Caco-2 (cell line): ENCODE measurements at regions not wholly inside any gene's neighbourhood (a gene's known extent, or its start where the extent isn't known, plus 50 kb on each side); places are given as distances from the start of the nearest gene placed in this dataset.

ENCODE experiments used
- BruUV-seq: library from RNA; stranded (reverse); fragments of 400-500 nt; replicated peaks from 2 replicates; lab custom pipeline; 2021; lab: Mats Ljungman, UMichigan
- CTCF ChIA-PET: fragments of 300-600 bp; sonication (Branson Sonifier 250); formaldehyde crosslinking; loops from one replicate; lab custom pipeline; 2022; ENCODE audit warnings: antibody characterized with exemption; lab: Charles Lee
- POLR2A ChIA-PET: fragments of 300-600 bp; sonication (Branson Sonifier 250); formaldehyde crosslinking; loops from one replicate; lab custom pipeline; 2022; ENCODE audit warnings: antibody characterized with exemption; lab: Charles Lee
- DNase-seq, 2 experiments: peaks; one replicate each; pipeline versions ENCODE4 v3.0.0 to v3.0.0-alpha.2; 2020 to 2022
- H3K27me3 ChIP-seq: replicated peaks from 2 replicates; pipeline ENCODE4 v1.6.0; 2011; ENCODE audit warnings: low read length; ENCODE audit not compliant: control insufficient read depth, insufficient read depth
- H3K36me3 ChIP-seq: 2 replicates; pipeline ENCODE4 v1.5.1; 2011; ENCODE audit warnings: low read length; ENCODE audit not compliant: control insufficient read depth, insufficient read depth
- H3K4me1 ChIP-seq: fragments of 250-450 bp; sonication (Bioruptor Pico); 2 replicates; pipeline ENCODE4 v1.5.1; 2020; ENCODE audit warnings: mild to moderate bottlenecking
- H3K4me3 ChIP-seq: 2 replicates; pipeline ENCODE4 v1.5.1; 2011; ENCODE audit warnings: low read depth, mild to moderate bottlenecking, control low read depth, low read length
- H3K9me3 ChIP-seq: fragments of 250-450 bp; sonication (Bioruptor Pico); 2 replicates; pipeline ENCODE4 v1.5.1; 2020; ENCODE audit warnings: mild to moderate bottlenecking, moderate library complexity
- H3K27ac Mint-ChIP-seq: one replicate; pipeline ENCODE4 v1.8.0; 2022; ENCODE audit warnings: mixed read lengths; ENCODE audit not compliant: unreplicated experiment
- H3K27me3 Mint-ChIP-seq: one replicate; pipeline ENCODE4 v1.8.0; 2022; ENCODE audit warnings: mixed read lengths; ENCODE audit not compliant: insufficient read depth, unreplicated experiment
- H3K36me3 Mint-ChIP-seq: one replicate; pipeline ENCODE4 v1.8.0; 2022; ENCODE audit warnings: mild to moderate bottlenecking, mixed read lengths; ENCODE audit not compliant: insufficient read depth, unreplicated experiment
- H3K4me1 Mint-ChIP-seq: one replicate; pipeline ENCODE4 v1.8.0; 2022; ENCODE audit warnings: low read depth, mixed read lengths; ENCODE audit not compliant: unreplicated experiment
- H3K4me3 Mint-ChIP-seq: one replicate; pipeline ENCODE4 v1.8.0; 2022; ENCODE audit warnings: mild to moderate bottlenecking, moderate library complexity, mixed read lengths; ENCODE audit not compliant: unreplicated experiment
- H3K9me3 Mint-ChIP-seq: one replicate; pipeline ENCODE4 v1.8.0; 2022; ENCODE audit warnings: mixed read lengths; ENCODE audit not compliant: unreplicated experiment
- CTCF ChIP-seq, 2 experiments: fragments of 200-600 bp in 1 of 2; IDR thresholded peaks; 1 replicate in 1 of 2; 2 replicates in 1 of 2; pipeline versions ENCODE4 v1.5.1 to v1.8.0; 2011 to 2022; ENCODE audit warnings: antibody characterized with exemption in 1 of 2, control low read depth in 1 of 2, inconsistent platforms in 1 of 2, low read depth in 1 of 2, low read length in 1 of 2, mild to moderate bottlenecking in 1 of 2, moderate library complexity in 1 of 2; ENCODE audit not compliant: insufficient read depth in 1 of 2, severe bottlenecking in 1 of 2, unreplicated experiment in 1 of 2
- intact Hi-C: fragments of 100-400 bp; cut with micrococcal nuclease; formaldehyde crosslinking; loops from one replicate; pipeline ENCODE4 v1.10.0; 2022; ENCODE audit not compliant: unreplicated experiment

GRCh38 chr3:151955356-151955755, 81.9 kb downstream of the SUCNR1 start:
- Histone ChIP-seq H3K4me3 (no peak overlapping the region), H3K27me3 (no peaks in the 10 kb centered on the region), H3K9me3 (no peaks in the 10 kb centered on the region), H3K4me1 (no peaks in the 10 kb centered on the region), H3K36me3 (no peaks in the 10 kb centered on the region)
- no peaks in the 10 kb centered on the region for H3K27me3 Mint-ChIP-seq
- no peak for DNase-seq
- CTCF ChIA-PET: no interaction called here
- no peak overlapping the region for H3K27ac Mint-ChIP-seq
- no peak overlapping the region for H3K4me3 Mint-ChIP-seq
- no peak for TF ChIP-seq CTCF (IDR thresholded peaks at IDR 0.05; ENCODE audit: insufficient read depth in 1 of 2, low read depth in 1 of 2, low read length in 1 of 2, severe bottlenecking in 1 of 2, unreplicated experiment in 1 of 2)
- H3K9me3 Mint-ChIP-seq: no peaks in the 10 kb centered on the region
- H3K36me3 Mint-ChIP-seq: no peaks in the 10 kb centered on the region
- POLR2A ChIA-PET: no interaction called here
- no TSS peak for BruUV-seq
- intact Hi-C loops: no loop called here
- H3K4me1 Mint-ChIP-seq: no peaks in the 10 kb centered on the region

GRCh38 chr3:151960961-151961580, 87.6 kb downstream of the SUCNR1 start:
- no peak for TF ChIP-seq CTCF (IDR thresholded peaks at IDR 0.05; ENCODE audit: insufficient read depth in 1 of 2, low read depth in 1 of 2, low read length in 1 of 2, severe bottlenecking in 1 of 2, unreplicated experiment in 1 of 2)
- DNase-seq: no peak
- H3K9me3 ChIP-seq: 0 out of 2 replicates have a peak, but pooled peaks cover 1% of the 10 kb centered on the region
- no peaks in the 10 kb centered on the region for H3K9me3 Mint-ChIP-seq
- POLR2A ChIA-PET: no interaction called here
- no peaks in the 10 kb centered on the region for H3K4me1 ChIP-seq
- H3K4me3 Mint-ChIP-seq: no peak overlapping the region
- no peak overlapping the region for H3K4me3 ChIP-seq
- intact Hi-C loops: no loop called here
- H3K4me1 Mint-ChIP-seq: no peaks in the 10 kb centered on the region
- no peaks in the 10 kb centered on the region for H3K36me3 Mint-ChIP-seq
- no TSS peak for BruUV-seq
- H3K27ac Mint-ChIP-seq: no peak overlapping the region
- CTCF ChIA-PET: no interaction called here
- no peaks in the 10 kb centered on the region for H3K27me3 Mint-ChIP-seq
- H3K27me3 ChIP-seq: no peaks in the 10 kb centered on the region
- no peaks in the 10 kb centered on the region for H3K36me3 ChIP-seq

- no TSS peak for BruUV-seq
- Mint-ChIP-seq H3K9me3 (peaks cover 10% of the 10 kb centered on the region), H3K4me3 (no peak overlapping the region), H3K36me3 (no peaks in the 10 kb centered on the region), H3K4me1 (no peaks in the 10 kb centered on the region), H3K27ac (no peak overlapping the region), H3K27me3 (no peaks in the 10 kb centered on the region)
- no peak for DNase-seq
- Histone ChIP-seq H3K36me3 (no peaks in the 10 kb centered on the region), H3K4me3 (no peak overlapping the region), H3K27me3 (no peaks in the 10 kb centered on the region), H3K9me3 (0 out of 2 replicates have a peak, but pooled peaks cover 2% of the 10 kb centered on the region), H3K4me1 (no peaks in the 10 kb centered on the region)
- POLR2A ChIA-PET: no interaction called here
- no peak for TF ChIP-seq CTCF (IDR thresholded peaks at IDR 0.05; ENCODE audit: insufficient read depth in 1 of 2, low read depth in 1 of 2, low read length in 1 of 2, severe bottlenecking in 1 of 2, unreplicated experiment in 1 of 2)
- intact Hi-C loops: no loop called here
- CTCF ChIA-PET: no interaction called here
Measured at GRCh38 chr3:151962352-151962751, 88.9 kb downstream of the SUCNR1 start.
